ENCODE measurements at regions not wholly inside any gene's neighbourhood (a gene's known extent, or its start where the extent isn't known, plus 50 kb on each side); places are given as distances from the start of the nearest gene placed in this dataset.

DNA sequence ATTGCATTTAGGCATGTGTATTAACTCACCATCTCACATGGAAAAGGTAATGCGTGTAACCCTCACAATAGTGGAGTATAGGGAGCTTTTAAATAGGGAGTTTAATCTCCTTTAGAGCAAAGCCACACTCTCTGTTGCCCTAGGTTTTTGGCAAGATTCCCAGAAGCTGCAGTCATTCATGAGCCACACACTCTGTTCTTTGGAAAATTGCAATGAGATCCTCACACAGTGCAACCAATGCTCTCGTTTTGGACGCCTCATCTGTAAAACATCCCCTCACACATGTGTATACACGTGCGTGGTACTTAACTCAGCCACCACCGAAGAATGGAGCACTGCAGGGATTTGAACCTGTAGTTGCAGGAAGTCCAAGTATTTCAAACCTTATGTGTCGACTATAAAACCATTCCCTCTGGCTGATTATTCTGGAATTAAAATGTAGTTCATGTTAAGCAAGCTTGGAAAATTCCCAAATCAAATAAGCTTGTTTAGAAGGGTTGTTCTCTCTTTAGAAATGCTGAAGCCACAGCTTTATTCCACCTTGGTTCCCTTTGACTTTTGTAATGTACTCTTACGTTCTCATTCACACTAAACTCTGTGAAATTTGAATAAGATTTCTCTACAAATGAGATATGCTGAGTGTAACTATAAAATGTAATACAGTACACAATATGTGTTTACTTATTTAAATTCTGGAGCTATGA, 489.8 kb upstream of the MANEA start:
- TF ChIP-seq, protein P1, sequence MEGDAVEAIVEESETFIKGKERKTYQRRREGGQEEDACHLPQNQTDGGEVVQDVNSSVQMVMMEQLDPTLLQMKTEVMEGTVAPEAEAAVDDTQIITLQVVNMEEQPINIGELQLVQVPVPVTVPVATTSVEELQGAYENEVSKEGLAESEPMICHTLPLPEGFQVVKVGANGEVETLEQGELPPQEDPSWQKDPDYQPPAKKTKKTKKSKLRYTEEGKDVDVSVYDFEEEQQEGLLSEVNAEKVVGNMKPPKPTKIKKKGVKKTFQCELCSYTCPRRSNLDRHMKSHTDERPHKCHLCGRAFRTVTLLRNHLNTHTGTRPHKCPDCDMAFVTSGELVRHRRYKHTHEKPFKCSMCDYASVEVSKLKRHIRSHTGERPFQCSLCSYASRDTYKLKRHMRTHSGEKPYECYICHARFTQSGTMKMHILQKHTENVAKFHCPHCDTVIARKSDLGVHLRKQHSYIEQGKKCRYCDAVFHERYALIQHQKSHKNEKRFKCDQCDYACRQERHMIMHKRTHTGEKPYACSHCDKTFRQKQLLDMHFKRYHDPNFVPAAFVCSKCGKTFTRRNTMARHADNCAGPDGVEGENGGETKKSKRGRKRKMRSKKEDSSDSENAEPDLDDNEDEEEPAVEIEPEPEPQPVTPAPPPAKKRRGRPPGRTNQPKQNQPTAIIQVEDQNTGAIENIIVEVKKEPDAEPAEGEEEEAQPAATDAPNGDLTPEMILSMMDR (IDR thresholded peaks at IDR 0.05; ENCODE audit: control insufficient read depth, insufficient read depth, low read depth, low read length, missing control alignments): no peak
- H3K4me3 ChIP-seq (ENCODE audit: control insufficient read depth, low read depth, low read length): no peak overlapping the region
- DNase-seq (ENCODE audit: low read depth): no peak

DNA sequence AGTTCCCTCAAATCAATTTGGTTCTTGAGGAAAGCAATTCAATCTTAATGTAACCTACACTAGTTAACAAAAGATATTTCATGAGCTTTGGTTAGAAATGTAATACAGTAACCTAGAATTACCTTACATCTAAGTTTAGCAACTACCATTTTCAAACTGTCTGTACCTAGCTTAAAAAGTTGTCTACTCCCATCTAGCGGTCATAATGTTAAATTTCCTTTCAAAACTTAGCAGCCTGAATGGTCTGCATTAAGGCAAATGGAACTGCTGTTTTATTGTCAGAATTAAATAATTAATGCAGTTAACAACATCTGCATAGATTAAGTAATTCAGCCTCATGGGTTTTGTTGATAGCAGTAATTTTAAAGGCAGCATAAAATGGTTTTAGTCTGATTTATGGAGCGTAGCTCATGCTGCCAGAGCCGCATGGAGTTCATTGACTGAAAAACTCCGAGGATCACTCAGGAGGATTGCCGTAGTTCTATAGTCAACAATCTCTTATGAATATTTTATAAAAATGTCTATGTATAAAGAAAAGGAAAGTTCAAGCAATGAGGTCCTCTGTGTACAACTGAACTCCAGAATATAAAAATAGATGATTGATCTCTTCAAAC, 485.4 kb upstream of the MANEA start:
- H3K4me3 ChIP-seq (ENCODE audit: control insufficient read depth, low read depth, low read length): no peak overlapping the region

DNA sequence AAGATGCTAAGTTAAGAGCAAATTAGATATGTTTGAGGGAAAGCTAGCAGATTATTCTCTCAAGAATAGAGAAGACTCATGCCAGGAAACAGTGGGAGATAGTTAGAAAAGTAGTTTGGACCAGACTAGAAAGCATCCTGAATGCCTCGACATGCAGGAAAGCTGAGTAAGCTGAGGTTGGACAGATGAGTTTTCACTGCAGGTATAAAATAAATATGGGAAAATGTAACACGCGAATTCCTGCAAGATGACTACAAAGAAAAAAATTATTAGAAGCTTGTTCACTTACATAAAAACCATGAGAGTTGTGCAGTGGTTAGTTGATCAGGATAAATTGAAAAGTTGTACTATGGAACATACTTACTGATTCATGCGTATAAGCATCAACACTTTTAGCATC, 484.2 kb upstream of the MANEA start:
- no peak overlapping the region for H3K4me3 ChIP-seq (ENCODE audit: control insufficient read depth, low read depth, low read length)
- TF ChIP-seq, protein P1 (IDR thresholded peaks at IDR 0.05; ENCODE audit: control insufficient read depth, insufficient read depth, low read depth, low read length, missing control alignments): no peak
- DNase-seq (ENCODE audit: low read depth): no peak

More for the DNA sequence above, 485.4 kb upstream of the MANEA start:
- peak; percentile 8 for DNase-seq (ENCODE audit: low read depth)
- TF ChIP-seq, protein P1 (IDR thresholded peaks at IDR 0.05; ENCODE audit: control insufficient read depth, insufficient read depth, low read depth, low read length, missing control alignments): peak; percentile 14

DNA sequence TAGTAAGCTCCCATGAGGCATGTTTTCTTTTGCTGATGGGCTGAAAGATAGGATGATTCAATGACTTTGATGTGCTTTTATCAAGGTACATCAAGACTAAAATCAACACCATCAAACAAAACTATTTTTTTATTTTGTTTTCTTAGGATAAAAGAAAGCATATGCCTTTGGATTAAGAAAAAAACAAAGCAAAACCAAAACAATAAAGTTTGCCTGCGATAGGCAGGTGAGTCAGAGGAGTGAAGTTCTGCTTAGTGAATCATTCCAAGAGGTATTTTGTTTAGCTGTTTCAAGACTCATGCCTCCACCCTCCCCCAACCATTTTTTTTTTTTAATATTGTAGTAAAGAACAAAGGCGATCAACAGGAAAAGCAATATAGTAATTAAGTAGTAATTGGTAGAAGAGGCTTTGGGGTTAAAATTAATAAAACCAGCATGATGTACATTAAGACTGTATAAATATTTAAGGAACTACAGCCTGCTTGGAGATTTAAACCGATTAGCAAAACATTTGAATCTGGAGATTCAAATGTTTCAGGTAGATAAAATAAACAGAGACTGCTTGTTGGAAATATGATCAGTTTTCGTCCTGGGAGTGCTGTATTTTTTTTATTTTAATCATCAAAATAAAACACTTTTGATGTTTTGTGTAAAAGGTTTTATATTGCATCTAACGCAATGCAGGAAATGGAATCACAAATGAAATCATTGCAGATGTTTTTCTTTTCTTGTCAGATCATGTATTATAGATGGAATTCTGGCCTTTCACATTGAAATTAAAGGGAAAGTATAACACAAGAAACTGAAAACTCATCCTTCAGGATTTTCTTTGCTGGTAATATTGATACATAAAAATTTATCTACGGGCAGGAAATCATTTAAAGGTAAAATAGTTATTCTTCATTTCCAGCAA, 482.3 kb upstream of the MANEA start:
- TF ChIP-seq, protein P1 (IDR thresholded peaks at IDR 0.05; ENCODE audit: control insufficient read depth, insufficient read depth, low read depth, low read length, missing control alignments): no peak
- H3K4me3 ChIP-seq (ENCODE audit: control insufficient read depth, low read depth, low read length): no peak overlapping the region
- DNase-seq (ENCODE audit: low read depth): no peak

DNA sequence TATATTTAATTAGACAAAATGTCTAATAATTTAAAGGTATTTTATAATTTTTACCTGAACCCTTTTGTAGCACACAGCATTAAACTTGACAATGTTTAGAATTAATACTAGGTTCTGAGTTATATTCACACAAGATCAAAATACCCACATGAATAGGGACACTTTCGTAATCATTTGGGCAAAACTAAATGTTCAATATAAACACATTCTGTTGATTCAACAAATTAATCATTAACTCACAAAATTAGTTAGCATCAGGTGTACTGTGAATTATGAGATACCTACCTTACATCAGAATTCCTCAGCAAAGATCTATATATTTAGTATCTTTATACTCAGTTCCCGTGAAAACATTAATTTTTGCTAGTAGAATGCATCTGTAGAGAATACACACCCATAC, 481.5 kb upstream of the MANEA start:
- H3K4me3 ChIP-seq (ENCODE audit: control insufficient read depth, low read depth, low read length): no peak overlapping the region
- DNase-seq (ENCODE audit: low read depth): no peak
- TF ChIP-seq, protein P1 (IDR thresholded peaks at IDR 0.05; ENCODE audit: control insufficient read depth, insufficient read depth, low read depth, low read length, missing control alignments): no peak

DNA sequence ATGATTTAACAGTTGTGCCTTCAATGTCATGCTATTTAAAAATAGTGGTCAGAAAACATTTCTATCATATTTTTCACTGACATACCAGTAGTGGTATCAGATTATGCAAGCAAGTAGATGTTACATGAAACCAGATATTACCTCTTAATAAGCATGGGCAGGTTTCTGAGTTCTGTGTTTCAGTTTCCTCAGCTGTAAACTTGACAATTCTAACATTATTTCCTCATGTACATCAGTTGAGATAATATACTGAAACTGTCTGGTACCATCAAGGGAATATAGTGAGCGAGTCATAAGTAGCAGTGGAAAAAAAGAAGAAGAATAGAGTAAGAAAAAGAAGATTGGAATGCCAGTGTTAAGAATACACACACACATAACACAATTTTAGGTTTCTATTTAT, 477.9 kb upstream of the MANEA start:
- TF ChIP-seq, protein P1 (IDR thresholded peaks at IDR 0.05; ENCODE audit: control insufficient read depth, insufficient read depth, low read depth, low read length, missing control alignments): no peak
- H3K4me3 ChIP-seq (ENCODE audit: control insufficient read depth, low read depth, low read length): no peak overlapping the region
- no peak for DNase-seq (ENCODE audit: low read depth)

Data from AG09309 (cell line).